Gastrocnemius medialis (tissue), 4 donors: ENCODE measurements at regions not wholly inside any gene's neighbourhood (a gene's known extent, or its start where the extent isn't known, plus 50 kb on each side); places are given as distances from the start of the nearest gene placed in this dataset.

Experiments
- ATAC-seq, 2 donors: fragments of 150-250 bp; one replicate each; pipeline ENCODE4 v1.9.1; 2016
- DNase-seq, 2 donors: peaks; one replicate each; pipeline ENCODE4 v3.0.0-alpha.2; 2019
- H3K27ac ChIP-seq, 4 donors: fragments of 200-600 bp; sonication (generic); 1 replicate in 1 of 4; 2 replicates in 3 of 4; pipeline ENCODE4 v1.5.1; 2016 to 2018; ENCODE audit warnings: mild to moderate bottlenecking in 2 of 4, moderate library complexity in 1 of 4
- H3K27me3 ChIP-seq, 3 donors: fragments of 200-600 bp; sonication (generic) in 2 of 3; 1 replicate in 1 of 3; 2 replicates in 2 of 3; pipeline versions ENCODE4 v1.5.1 to v1.6.0; 2016 to 2019; ENCODE audit warnings: mild to moderate bottlenecking in 1 of 3, moderate library complexity in 1 of 3
- H3K36me3 ChIP-seq, 2 donors: fragments of 200-600 bp; sonication (generic) in 1 of 2; one replicate each; pipeline ENCODE4 v1.5.1; 2017 to 2018
- H3K4me1 ChIP-seq, 2 donors: fragments of 200-600 bp; sonication (generic) in 1 of 2; one replicate each; pipeline ENCODE4 v1.5.1; 2016 to 2017; ENCODE audit warnings: mild to moderate bottlenecking in 2 of 2
- H3K4me3 ChIP-seq, 4 donors: fragments of 200-600 bp; sonication (generic) in 3 of 4; 1 replicate in 1 of 4; 2 replicates in 3 of 4; pipeline ENCODE4 v1.5.1; 2016 to 2019; ENCODE audit warnings: mild to moderate bottlenecking in 2 of 4
- H3K9me3 ChIP-seq, 3 donors: fragments of 200-600 bp; sonication (generic) in 2 of 3; 1 replicate in 1 of 3; 2 replicates in 2 of 3; pipeline ENCODE4 v1.5.1; 2016 to 2019
- CTCF ChIP-seq, 5 experiments: fragments of 450-650 bp in 3 of 5; fragments of 200-600 bp in 2 of 5; sonication (generic) in 2 of 5; IDR thresholded peaks in 4 of 5; conservative IDR thresholded peaks in 1 of 5; 1 replicate in 4 of 5; 2 replicates in 1 of 5; pipeline ENCODE4 v1.5.1; 2016 to 2019; ENCODE audit warnings: antibody characterized with exemption in 5 of 5, mild to moderate bottlenecking in 3 of 5, moderate library complexity in 3 of 5
- POLR2A ChIP-seq, 2 donors: fragments of 450-650 bp; IDR thresholded peaks; one replicate each; pipeline ENCODE4 v1.6.1; 2017; ENCODE audit warnings: antibody characterized with exemption in 2 of 2, mild to moderate bottlenecking in 2 of 2, moderate library complexity in 2 of 2
- in situ Hi-C, 4 donors: fragments of 200-750 bp; cut with MboI; loops; one replicate each; pipeline versions ENCODE4 v1.15.0 to v1.8.0; 2017; ENCODE audit warnings: low sequenced_read_pairs in 4 of 4
- intact Hi-C: fragments of 100-400 bp; cut with DNase I; formaldehyde crosslinking; loops from one replicate; pipeline ENCODE4 v1.15.1; 2023; ENCODE audit warnings: low total_unique reads

DNA sequence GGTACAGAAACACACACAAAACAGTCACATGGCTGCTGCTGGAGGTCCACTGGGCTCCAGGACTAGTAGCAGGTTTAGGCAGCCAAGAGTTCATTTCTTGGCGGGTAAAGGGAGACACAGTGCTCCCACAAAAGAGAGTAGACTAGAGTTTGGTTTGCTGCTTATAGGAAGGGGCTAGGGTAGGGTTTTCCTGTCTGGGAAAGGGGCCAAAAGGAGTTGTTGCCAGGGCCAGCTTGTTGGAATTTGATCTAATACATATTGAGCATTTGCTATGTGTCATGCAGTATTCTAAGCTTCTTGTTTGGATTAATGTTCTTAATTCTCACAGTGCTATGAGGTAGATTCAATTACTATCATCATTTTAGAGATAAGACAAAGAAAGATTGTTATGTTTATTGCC is 195.1 kb upstream of the PLET1 start:
- no peak overlapping the region for H3K4me3 ChIP-seq
- DNase-seq = no peak
- no peaks in the 10 kb centered on the region for H3K9me3 ChIP-seq
- in situ Hi-C loops = no loop called here
- H3K36me3 ChIP-seq = no peaks in the 10 kb centered on the region
- no peaks in the 10 kb centered on the region for H3K27me3 ChIP-seq
- ATAC-seq = no peak
- intact Hi-C loops = no loop called here
- no peak for TF ChIP-seq POLR2A (IDR thresholded peaks at IDR 0.05)
- no peak for TF ChIP-seq CTCF (IDR thresholded peaks at IDR 0.05 in 4 of 5, conservative IDR thresholded peaks at IDR 0.05 in 1 of 5)
- H3K27ac ChIP-seq = no peak overlapping the region
- H3K4me1 ChIP-seq = peaks cover 0 to 3% of the 10 kb centered on the region in 2 donors

DNA sequence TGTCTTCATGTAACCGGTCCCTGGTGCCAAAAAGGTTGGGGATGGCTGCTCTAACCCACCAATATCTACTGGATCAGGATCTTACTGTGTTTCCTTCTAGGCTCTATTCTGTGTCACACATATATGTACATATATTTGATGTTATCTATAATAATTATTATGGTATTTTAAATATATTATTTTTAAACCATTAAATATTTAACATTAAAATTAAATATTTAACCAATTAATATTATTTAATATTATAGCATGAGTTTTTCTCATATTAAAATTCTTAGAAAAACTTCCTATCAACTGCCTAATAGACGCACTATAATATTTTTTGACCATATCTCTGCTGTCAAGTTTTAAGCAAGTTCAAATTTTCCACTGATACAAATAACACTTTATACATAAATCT is 196.9 kb upstream of the PLET1 start:
- Histone ChIP-seq H3K4me1 (peaks cover 0 to 3% of the 10 kb centered on the region in 2 donors), H3K9me3 (no peaks in the 10 kb centered on the region), H3K27ac (no peak overlapping the region), H3K27me3 (no peaks in the 10 kb centered on the region), H3K36me3 (no peaks in the 10 kb centered on the region), H3K4me3 (no peak overlapping the region)
- DNase-seq (no peak), ATAC-seq (no peak)
- TF ChIP-seq POLR2A (IDR thresholded peaks at IDR 0.05) = no peak
- TF ChIP-seq CTCF (IDR thresholded peaks at IDR 0.05 in 4 of 5, conservative IDR thresholded peaks at IDR 0.05 in 1 of 5) = no peak
- intact Hi-C loops (no loop called here), in situ Hi-C loops (no loop called here)

- TF ChIP-seq POLR2A (IDR thresholded peaks at IDR 0.05) (no peak), CTCF (IDR thresholded peaks at IDR 0.05 in 4 of 5, conservative IDR thresholded peaks at IDR 0.05 in 1 of 5) (no peak)
- in situ Hi-C loops (no loop called here), intact Hi-C loops (no loop called here)
- H3K4me1 ChIP-seq = peaks cover 0 to 3% of the 10 kb centered on the region in 2 donors
- no peak overlapping the region for H3K27ac ChIP-seq
- no peak for ATAC-seq
- H3K9me3 ChIP-seq = no peaks in the 10 kb centered on the region
- H3K4me3 ChIP-seq = peak overlapping the region in 2 of 4 donors; percentile 1 to 17
- no peaks in the 10 kb centered on the region for H3K36me3 ChIP-seq
- H3K27me3 ChIP-seq = no peaks in the 10 kb centered on the region
- no peak for DNase-seq
Measured at GRCh38 chr11:112459001-112459400, 198.3 kb upstream of the PLET1 start.

GRCh38 chr11:112460141-112460540 is 199.5 kb upstream of the PLET1 start:
- in situ Hi-C loops = no loop called here
- H3K4me3 ChIP-seq = no peak overlapping the region
- ATAC-seq (no peak), DNase-seq (no peak)
- no peak overlapping the region for H3K27ac ChIP-seq
- TF ChIP-seq CTCF (IDR thresholded peaks at IDR 0.05 in 4 of 5, conservative IDR thresholded peaks at IDR 0.05 in 1 of 5) = no peak
- no peak for TF ChIP-seq POLR2A (IDR thresholded peaks at IDR 0.05)
- no peaks in the 10 kb centered on the region for H3K36me3 ChIP-seq
- intact Hi-C loops = loop anchor here (5.0 kb wide), 1 partner anchor 328 kb away; no protein-coding TSS in a partner anchor
- H3K27me3 ChIP-seq = no peaks in the 10 kb centered on the region
- no peaks in the 10 kb centered on the region for H3K9me3 ChIP-seq
- peaks cover 0 to 3% of the 10 kb centered on the region in 2 donors for H3K4me1 ChIP-seq

DNA sequence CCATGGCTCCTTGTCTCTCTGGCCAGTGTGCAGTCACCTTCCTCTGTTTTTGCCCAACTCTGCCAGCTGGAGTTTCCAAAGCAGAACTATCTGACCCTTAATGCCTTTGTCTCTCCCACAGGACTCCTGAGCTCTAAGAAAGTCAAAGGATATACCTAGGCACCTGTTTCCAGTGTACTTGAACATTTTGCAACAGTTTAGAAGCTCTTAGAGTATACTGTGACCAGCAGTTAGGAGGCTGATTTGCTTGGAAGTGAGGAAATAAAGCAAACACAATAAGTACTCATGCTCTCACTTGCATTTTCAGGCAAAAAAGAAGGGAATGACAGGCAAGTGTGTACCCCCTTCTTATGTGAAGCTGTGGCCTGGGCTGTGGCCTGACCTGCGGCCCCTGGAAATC is 204.3 kb upstream of the PLET1 start:
- H3K27ac ChIP-seq = no peak overlapping the region
- no peak for TF ChIP-seq CTCF (IDR thresholded peaks at IDR 0.05 in 4 of 5, conservative IDR thresholded peaks at IDR 0.05 in 1 of 5)
- TF ChIP-seq POLR2A (IDR thresholded peaks at IDR 0.05) = no peak
- intact Hi-C loops = loop anchor here (5.0 kb wide), 3 partner anchors 92 to 333 kb away; no protein-coding TSS in a partner anchor
- in situ Hi-C loops = no loop called here
- peaks cover 8 to 11% of the 10 kb centered on the region in 2 donors for H3K4me1 ChIP-seq
- H3K9me3 ChIP-seq = no peaks in the 10 kb centered on the region
- no peak for DNase-seq
- no peaks in the 10 kb centered on the region for H3K27me3 ChIP-seq
- no peak overlapping the region for H3K4me3 ChIP-seq
- H3K36me3 ChIP-seq = no peaks in the 10 kb centered on the region
- ATAC-seq = no peak
